ENCODE measurements at regions not wholly inside any gene's neighbourhood (a gene's known extent, or its start where the extent isn't known, plus 50 kb on each side); places are given as distances from the start of the nearest gene placed in this dataset.

DNA sequence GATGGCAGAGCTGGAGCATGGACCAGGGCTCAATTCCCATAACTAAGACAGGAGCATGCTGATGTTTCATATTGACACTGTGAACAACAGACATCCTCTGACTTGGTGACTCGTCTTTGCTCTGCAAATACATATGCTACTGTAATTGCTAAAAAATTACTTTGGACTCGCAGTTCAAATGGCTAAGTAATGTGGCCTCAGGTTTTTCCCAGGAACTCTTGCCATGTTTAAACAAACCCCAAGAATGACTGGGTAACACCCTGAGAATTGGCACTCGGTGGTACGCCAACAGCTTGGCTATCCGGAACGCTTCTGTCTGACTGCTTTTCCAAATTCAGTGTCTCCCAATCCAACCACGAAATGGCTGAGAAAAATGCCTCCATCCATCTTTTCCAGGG is 456.7 kb upstream of the THBS1 start:
- no peak overlapping the region for H3K4me3 ChIP-seq (ENCODE audit: insufficient read depth, low read length)
- no peaks in the 10 kb centered on the region for H3K36me3 ChIP-seq (ENCODE audit: insufficient read depth, low read length)
- H4K20me1 ChIP-seq (ENCODE audit: insufficient read depth, low read length) = no peaks in the 10 kb centered on the region
- peak; percentile 80 for DNase-seq (ENCODE audit: insufficient read length, low spot score, missing footprints)
- peak overlapping the region; percentile 8 for H3K4me2 ChIP-seq (ENCODE audit: insufficient read depth, low read length)
- no peaks in the 10 kb centered on the region for H3K9me3 ChIP-seq (ENCODE audit: low read depth, low read length)
- H2AFZ ChIP-seq (ENCODE audit: low read length) = peak overlapping the region; percentile 5
- no peaks in the 10 kb centered on the region for H3K27me3 ChIP-seq (ENCODE audit: insufficient read depth, low read length)
- peaks cover 51% of the 10 kb centered on the region for H3K4me1 ChIP-seq (ENCODE audit: insufficient read depth, low read length)
- TF ChIP-seq, protein P1, sequence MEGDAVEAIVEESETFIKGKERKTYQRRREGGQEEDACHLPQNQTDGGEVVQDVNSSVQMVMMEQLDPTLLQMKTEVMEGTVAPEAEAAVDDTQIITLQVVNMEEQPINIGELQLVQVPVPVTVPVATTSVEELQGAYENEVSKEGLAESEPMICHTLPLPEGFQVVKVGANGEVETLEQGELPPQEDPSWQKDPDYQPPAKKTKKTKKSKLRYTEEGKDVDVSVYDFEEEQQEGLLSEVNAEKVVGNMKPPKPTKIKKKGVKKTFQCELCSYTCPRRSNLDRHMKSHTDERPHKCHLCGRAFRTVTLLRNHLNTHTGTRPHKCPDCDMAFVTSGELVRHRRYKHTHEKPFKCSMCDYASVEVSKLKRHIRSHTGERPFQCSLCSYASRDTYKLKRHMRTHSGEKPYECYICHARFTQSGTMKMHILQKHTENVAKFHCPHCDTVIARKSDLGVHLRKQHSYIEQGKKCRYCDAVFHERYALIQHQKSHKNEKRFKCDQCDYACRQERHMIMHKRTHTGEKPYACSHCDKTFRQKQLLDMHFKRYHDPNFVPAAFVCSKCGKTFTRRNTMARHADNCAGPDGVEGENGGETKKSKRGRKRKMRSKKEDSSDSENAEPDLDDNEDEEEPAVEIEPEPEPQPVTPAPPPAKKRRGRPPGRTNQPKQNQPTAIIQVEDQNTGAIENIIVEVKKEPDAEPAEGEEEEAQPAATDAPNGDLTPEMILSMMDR (IDR thresholded peaks at IDR 0.05; ENCODE audit: extremely low read depth, low read depth, low read length) = no peak
- no peaks in the 10 kb centered on the region for H3K79me2 ChIP-seq (ENCODE audit: insufficient read depth, low read length)
- peak overlapping the region; percentile 94 for H3K27ac ChIP-seq (ENCODE audit: low read depth, low read length)

DNA sequence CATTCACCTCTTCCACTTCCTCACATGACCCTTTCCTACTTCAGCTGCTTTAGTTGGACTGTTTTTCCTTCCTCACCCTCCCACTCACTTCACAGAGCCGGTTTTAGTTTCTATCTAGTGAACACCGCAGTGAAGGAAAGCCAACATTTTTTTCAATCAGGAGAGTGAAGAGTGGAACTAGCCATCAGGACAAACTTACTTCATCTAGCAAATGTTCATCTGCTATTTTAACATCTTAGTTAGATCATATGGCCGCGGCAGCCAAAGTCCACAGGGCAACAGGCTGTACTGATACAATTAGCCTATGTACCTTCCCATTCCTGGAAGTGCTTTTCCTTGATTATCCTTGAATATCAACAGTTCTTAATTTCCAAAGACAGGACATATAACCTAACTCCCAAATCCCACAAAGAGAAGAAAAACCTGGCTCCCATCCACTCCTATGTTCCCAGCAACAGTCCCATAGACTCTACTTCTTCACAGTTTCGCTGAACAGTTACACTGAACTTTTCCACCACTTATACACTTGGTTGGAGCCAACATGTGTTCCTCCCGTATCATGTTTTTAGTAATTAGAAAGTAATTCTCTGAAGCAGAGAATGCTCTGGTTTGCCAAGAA is 456.2 kb upstream of the THBS1 start:
- no peaks in the 10 kb centered on the region for H3K79me2 ChIP-seq (ENCODE audit: insufficient read depth, low read length)
- no peak for DNase-seq (ENCODE audit: insufficient read length, low spot score, missing footprints)
- peaks cover 54% of the 10 kb centered on the region for H3K4me1 ChIP-seq (ENCODE audit: insufficient read depth, low read length)
- H3K27me3 ChIP-seq (ENCODE audit: insufficient read depth, low read length) = no peaks in the 10 kb centered on the region
- no peaks in the 10 kb centered on the region for H4K20me1 ChIP-seq (ENCODE audit: insufficient read depth, low read length)
- no peak overlapping the region for H3K4me3 ChIP-seq (ENCODE audit: insufficient read depth, low read length)
- no peaks in the 10 kb centered on the region for H3K36me3 ChIP-seq (ENCODE audit: insufficient read depth, low read length)
- H2AFZ ChIP-seq (ENCODE audit: low read length) = peak overlapping the region; percentile 5
- H3K27ac ChIP-seq (ENCODE audit: low read depth, low read length) = peak overlapping the region; percentile 94
- H3K4me2 ChIP-seq (ENCODE audit: insufficient read depth, low read length) = peak overlapping the region; percentile 8
- H3K9me3 ChIP-seq (ENCODE audit: low read depth, low read length) = no peaks in the 10 kb centered on the region
- TF ChIP-seq, protein P1 (IDR thresholded peaks at IDR 0.05; ENCODE audit: extremely low read depth, low read depth, low read length) = no peak

DNA sequence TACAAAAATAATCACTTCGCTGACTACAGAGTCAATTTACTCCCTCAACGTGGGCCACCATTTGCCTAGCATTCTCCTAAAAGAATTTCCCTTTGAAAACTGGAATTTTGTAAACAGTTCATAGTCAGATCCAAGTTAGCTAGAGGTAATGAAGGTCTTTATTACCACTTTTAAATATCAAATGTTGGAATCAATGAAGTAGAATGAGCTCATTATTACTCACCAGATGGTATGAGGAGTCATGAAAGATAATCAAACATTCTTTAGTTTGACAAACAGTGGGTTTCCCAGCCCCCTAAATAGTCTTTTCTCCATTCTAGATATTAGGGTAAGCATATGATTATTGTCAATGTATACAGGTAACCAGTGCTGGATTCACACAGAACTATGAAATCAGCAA is 455.7 kb upstream of the THBS1 start:
- peaks cover 60% of the 10 kb centered on the region for H3K4me1 ChIP-seq (ENCODE audit: insufficient read depth, low read length)
- TF ChIP-seq, protein P1 (IDR thresholded peaks at IDR 0.05; ENCODE audit: extremely low read depth, low read depth, low read length) = no peak
- H3K36me3 ChIP-seq (ENCODE audit: insufficient read depth, low read length) = no peaks in the 10 kb centered on the region
- peak; percentile 18 for DNase-seq (ENCODE audit: insufficient read length, low spot score, missing footprints)
- H3K9me3 ChIP-seq (ENCODE audit: low read depth, low read length) = no peaks in the 10 kb centered on the region
- no peaks in the 10 kb centered on the region for H4K20me1 ChIP-seq (ENCODE audit: insufficient read depth, low read length)
- H3K79me2 ChIP-seq (ENCODE audit: insufficient read depth, low read length) = no peaks in the 10 kb centered on the region
- H3K4me3 ChIP-seq (ENCODE audit: insufficient read depth, low read length) = no peak overlapping the region
- H3K27ac ChIP-seq (ENCODE audit: low read depth, low read length) = peak overlapping the region; percentile 94
- H2AFZ ChIP-seq (ENCODE audit: low read length) = no peak overlapping the region
- H3K4me2 ChIP-seq (ENCODE audit: insufficient read depth, low read length) = peak overlapping the region; percentile 15
- no peaks in the 10 kb centered on the region for H3K27me3 ChIP-seq (ENCODE audit: insufficient read depth, low read length)

DNA sequence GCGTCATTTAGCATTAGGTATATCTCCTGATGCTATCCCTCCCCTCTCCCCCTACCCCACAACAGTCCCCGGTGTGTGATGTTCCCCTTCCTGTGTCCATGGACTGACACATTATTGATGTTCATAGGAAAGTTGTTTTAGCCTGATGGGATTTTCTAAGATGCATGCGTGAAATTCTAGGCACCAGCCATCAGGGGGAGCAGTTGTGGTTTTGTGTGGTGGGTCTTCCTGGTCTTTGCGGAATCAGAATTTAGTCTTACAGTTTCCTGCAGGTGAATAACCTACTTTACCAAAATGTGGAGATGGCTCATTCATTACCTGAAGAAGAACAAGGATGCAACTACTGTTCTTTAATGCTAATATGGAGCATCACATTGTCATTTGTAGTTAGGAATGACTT is 455.0 kb upstream of the THBS1 start:
- DNase-seq (ENCODE audit: insufficient read length, low spot score, missing footprints) = no peak
- peak overlapping the region; percentile 94 for H3K27ac ChIP-seq (ENCODE audit: low read depth, low read length)
- TF ChIP-seq, protein P1 (IDR thresholded peaks at IDR 0.05; ENCODE audit: extremely low read depth, low read depth, low read length) = peak; percentile 73

More for the DNA sequence above, 455.0 kb upstream of the THBS1 start:
- Histone ChIP-seq H2AFZ (ENCODE audit: low read length) (no peak overlapping the region), H3K27me3 (ENCODE audit: insufficient read depth, low read length) (no peaks in the 10 kb centered on the region), H3K4me3 (ENCODE audit: insufficient read depth, low read length) (no peak overlapping the region), H3K9me3 (ENCODE audit: low read depth, low read length) (no peaks in the 10 kb centered on the region), H3K4me2 (ENCODE audit: insufficient read depth, low read length) (no peak overlapping the region), H4K20me1 (ENCODE audit: insufficient read depth, low read length) (no peaks in the 10 kb centered on the region), H3K4me1 (ENCODE audit: insufficient read depth, low read length) (peaks cover 67% of the 10 kb centered on the region), H3K79me2 (ENCODE audit: insufficient read depth, low read length) (no peaks in the 10 kb centered on the region), H3K36me3 (ENCODE audit: insufficient read depth, low read length) (no peaks in the 10 kb centered on the region)

Data from osteoblast (primary cell).